C4-2B (cell line): ENCODE measurements at regions not wholly inside any gene's neighbourhood (a gene's known extent, or its start where the extent isn't known, plus 50 kb on each side); places are given as distances from the start of the nearest gene placed in this dataset.

ENCODE experiments used
- ZFX ChIP-seq: fragments of 450-650 bp; IDR thresholded peaks from 2 replicates; pipeline ENCODE4 v1.6.1; 2017
- TF ChIP-seq, protein P1 (sequence below): fragments of 450-650 bp; conservative IDR thresholded peaks from 2 replicates; pipeline ENCODE4 v1.5.1; 2017; ENCODE audit warnings: mild to moderate bottlenecking

DNA sequence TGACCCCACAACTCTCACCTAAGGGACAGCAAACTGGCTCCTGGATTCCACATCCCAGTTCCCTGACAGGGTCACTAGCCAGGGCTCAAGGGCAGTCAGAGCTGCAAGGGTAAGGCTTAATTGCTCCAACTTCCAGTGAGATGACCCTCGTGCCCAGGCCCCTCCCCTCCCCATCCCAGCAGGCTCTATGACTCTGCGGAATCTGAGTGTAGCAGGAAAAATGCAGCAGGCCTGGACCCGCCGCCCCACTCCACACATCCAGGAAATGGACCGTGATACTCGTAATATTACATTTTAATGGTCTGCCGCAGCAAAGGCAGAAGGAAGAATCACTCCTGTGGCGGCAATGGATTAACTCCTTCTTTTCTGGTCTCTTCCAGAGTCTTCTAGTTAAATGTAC is 91.7 kb upstream of the CHST15 start:
- TF ChIP-seq, protein P1, sequence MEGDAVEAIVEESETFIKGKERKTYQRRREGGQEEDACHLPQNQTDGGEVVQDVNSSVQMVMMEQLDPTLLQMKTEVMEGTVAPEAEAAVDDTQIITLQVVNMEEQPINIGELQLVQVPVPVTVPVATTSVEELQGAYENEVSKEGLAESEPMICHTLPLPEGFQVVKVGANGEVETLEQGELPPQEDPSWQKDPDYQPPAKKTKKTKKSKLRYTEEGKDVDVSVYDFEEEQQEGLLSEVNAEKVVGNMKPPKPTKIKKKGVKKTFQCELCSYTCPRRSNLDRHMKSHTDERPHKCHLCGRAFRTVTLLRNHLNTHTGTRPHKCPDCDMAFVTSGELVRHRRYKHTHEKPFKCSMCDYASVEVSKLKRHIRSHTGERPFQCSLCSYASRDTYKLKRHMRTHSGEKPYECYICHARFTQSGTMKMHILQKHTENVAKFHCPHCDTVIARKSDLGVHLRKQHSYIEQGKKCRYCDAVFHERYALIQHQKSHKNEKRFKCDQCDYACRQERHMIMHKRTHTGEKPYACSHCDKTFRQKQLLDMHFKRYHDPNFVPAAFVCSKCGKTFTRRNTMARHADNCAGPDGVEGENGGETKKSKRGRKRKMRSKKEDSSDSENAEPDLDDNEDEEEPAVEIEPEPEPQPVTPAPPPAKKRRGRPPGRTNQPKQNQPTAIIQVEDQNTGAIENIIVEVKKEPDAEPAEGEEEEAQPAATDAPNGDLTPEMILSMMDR: no peak
- TF ChIP-seq ZFX: no peak
